Heart right ventricle (tissue), 16 donors: ENCODE measurements at regions not wholly inside any gene's neighbourhood (a gene's known extent, or its start where the extent isn't known, plus 50 kb on each side); places are given as distances from the start of the nearest gene placed in this dataset.

Source experiments
- ATAC-seq, 8 donors: fragments of 200-7000 bp; cut with Tn5 transposase; one replicate each; pipeline ENCODE4 v1.9.1; 2020; ENCODE audit warnings: mild to moderate bottlenecking in 8 of 8, moderate library complexity in 8 of 8, moderate number of reproducible peaks in 1 of 8
- DNase-seq, 2 donors: peaks; one replicate each; pipeline ENCODE4 v3.0.0-alpha.2; 2020
- H3K27ac ChIP-seq, 10 donors: fragments of 200-600 bp; sonication (generic) in 2 of 10; one replicate each; pipeline versions ENCODE4 v1.5.0 to v1.8.0; 2020 to 2022; ENCODE audit warnings: mild to moderate bottlenecking in 3 of 10
- H3K27me3 ChIP-seq, 7 donors: fragments of 200-600 bp; one replicate each; pipeline ENCODE4 v1.8.0; 2021 to 2022; ENCODE audit warnings: mild to moderate bottlenecking in 2 of 7
- H3K36me3 ChIP-seq, 9 donors: fragments of 200-600 bp; sonication (generic) in 1 of 9; one replicate each; pipeline versions ENCODE4 v1.5.0 to v1.8.0; 2020 to 2022; ENCODE audit warnings: mild to moderate bottlenecking in 2 of 9
- H3K4me1 ChIP-seq, 9 donors: fragments of 200-600 bp; sonication (generic) in 1 of 9; one replicate each; pipeline versions ENCODE4 v1.5.0 to v1.8.0; 2020 to 2022; ENCODE audit warnings: mild to moderate bottlenecking in 4 of 9
- H3K4me3 ChIP-seq, 10 donors: fragments of 200-600 bp; sonication (generic) in 2 of 10; one replicate each; pipeline versions ENCODE4 v1.5.0 to v1.8.0; 2020 to 2022; ENCODE audit warnings: mild to moderate bottlenecking in 7 of 10, moderate library complexity in 2 of 10
- H3K9me3 ChIP-seq, 11 donors: fragments of 200-600 bp in 10 of 11; sonication (generic) in 2 of 11; one replicate each; pipeline versions ENCODE4 v1.5.0 to v1.8.0; 2013 to 2022; ENCODE audit warnings: mild to moderate bottlenecking in 2 of 11, control low read depth in 1 of 11, moderate library complexity in 1 of 11
- WGBS, 2 donors: extraction: QIAGEN DNeasy Blood & Tissue Kit; methylation state at CpG; one replicate each; pipeline ENCODE4 v1.1.7; 2013; ENCODE audit warnings: inconsistent platforms in 1 of 2; 5-methylcytosine and 5-hydroxymethylcytosine counted together
- intact Hi-C, 10 donors: fragments of 100-400 bp; cut with DNase I; formaldehyde crosslinking; loops; one replicate each; pipeline versions ENCODE4 v1.11.1 to v1.14.2; 2022
- TF ChIP-seq, protein P1 (sequence below), 9 donors: fragments of 200-600 bp; sonication (generic) in 2 of 9; IDR thresholded peaks; one replicate each; pipeline versions ENCODE4 v1.5.0 to v1.8.0; 2021 to 2022; ENCODE audit warnings: antibody characterized with exemption in 9 of 9, mild to moderate bottlenecking in 5 of 9, moderate library complexity in 1 of 9
- donor health status: Arrhythmogenic right ventricular cardiomyopathy.
- donor health status: ischemic (EF 13 %, LVEDD 7.1; RV severe dilation, severe dysfunction).
- donor health status: healthy with polysubstance abuse.
- donor health status: DM: no; HTN: yes; CAD: no.
- donor health status: DM: no; HTN: no; CAD: no.
- donor health status: ischemic (EF 25% LVEDD 6.9; RV normal size, moderate dysfunction).
- donor health status: ischemic (EF 25% LVEDD 5.7; RV mildly dilated, moderate dysfunction).
- donor health status: healthy.
- donor health status: DM: yes; HTN: yes; CAD: no.
- donor health status: Ischemic cardiomyopathy.
- donor health status: ischemic (EF 35%, LVEDD 5.7; RV mildly dilated, moderate dysfunction).
- donor health status: nonischemic (EF 11% LVEDD 7.7; RV severe dilation, severe dysfunction).
- donor health status: DM: yes; HTN: yes; CAD: no.
- donor health status: PGD.
- donor health status: ischemic (EF 29% LVEDD 5.4; RV normal size, mild dysfunction).
- donor health status: nonischemic (EF 23%, LVEDD 6.1; RV moderate dilation, normal function).

DNA sequence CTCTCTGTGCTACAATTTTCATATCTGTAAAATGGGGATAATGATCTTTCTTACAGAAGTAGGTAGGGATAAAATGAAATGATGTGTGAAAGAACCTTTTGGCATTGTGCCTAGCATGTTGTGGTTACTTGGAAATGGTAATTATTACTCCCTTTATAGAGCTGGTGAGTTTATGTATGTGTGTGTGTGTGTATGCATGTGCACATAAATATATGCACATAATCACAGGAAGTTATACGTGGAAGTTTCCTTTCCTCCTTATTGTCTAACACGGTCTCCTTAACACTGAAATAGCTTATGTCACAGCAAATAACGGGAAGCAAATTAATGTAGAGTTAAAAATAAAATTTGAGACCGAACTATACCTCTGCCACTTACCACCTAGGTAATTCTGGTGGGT lies 163.7 kb upstream of the ZBED5 start:
- Histone ChIP-seq H3K9me3 (no peaks in the 10 kb centered on the region), H3K36me3 (no peaks in the 10 kb centered on the region), H3K27me3 (no peaks in the 10 kb centered on the region), H3K27ac (no peak overlapping the region), H3K4me1 (no peaks in the 10 kb centered on the region), H3K4me3 (no peak overlapping the region)
- intact Hi-C loops: loop anchor here in 8 of 10 donors (2.0 to 5.0 kb wide), 5 partner anchors 89 to 249 kb away; no protein-coding TSS in a partner anchor
- no peak for DNase-seq
- TF ChIP-seq, protein P1, sequence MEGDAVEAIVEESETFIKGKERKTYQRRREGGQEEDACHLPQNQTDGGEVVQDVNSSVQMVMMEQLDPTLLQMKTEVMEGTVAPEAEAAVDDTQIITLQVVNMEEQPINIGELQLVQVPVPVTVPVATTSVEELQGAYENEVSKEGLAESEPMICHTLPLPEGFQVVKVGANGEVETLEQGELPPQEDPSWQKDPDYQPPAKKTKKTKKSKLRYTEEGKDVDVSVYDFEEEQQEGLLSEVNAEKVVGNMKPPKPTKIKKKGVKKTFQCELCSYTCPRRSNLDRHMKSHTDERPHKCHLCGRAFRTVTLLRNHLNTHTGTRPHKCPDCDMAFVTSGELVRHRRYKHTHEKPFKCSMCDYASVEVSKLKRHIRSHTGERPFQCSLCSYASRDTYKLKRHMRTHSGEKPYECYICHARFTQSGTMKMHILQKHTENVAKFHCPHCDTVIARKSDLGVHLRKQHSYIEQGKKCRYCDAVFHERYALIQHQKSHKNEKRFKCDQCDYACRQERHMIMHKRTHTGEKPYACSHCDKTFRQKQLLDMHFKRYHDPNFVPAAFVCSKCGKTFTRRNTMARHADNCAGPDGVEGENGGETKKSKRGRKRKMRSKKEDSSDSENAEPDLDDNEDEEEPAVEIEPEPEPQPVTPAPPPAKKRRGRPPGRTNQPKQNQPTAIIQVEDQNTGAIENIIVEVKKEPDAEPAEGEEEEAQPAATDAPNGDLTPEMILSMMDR (IDR thresholded peaks at IDR 0.05): no peak
- WGBS, 2 donors: 57 to 62% methylated on average over 4 of the region's 4 CpGs
- no peak for ATAC-seq

DNA sequence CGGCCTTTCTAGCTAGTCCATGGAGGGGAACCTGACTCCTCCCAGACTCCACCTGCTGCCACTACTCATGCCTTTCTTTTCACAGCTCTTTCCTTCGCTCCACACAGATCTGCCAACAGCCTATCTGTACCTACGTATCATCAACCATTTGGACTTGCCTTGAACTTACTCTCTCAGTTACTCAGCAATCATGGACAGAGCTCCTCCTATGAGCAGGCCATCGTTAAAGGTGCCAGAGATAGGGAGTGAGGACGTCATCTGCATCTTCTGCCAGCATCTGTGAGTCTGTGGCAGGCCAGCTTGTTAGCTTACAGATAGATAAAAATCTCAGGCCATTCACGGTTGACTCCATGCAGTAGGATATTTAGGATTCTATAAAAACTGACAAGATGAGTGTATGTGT lies 162.9 kb upstream of the ZBED5 start:
- H3K4me1 ChIP-seq: no peaks in the 10 kb centered on the region
- H3K27me3 ChIP-seq: peaks cover 0 to 3% (median 0%) of the 10 kb centered on the region in 7 donors
- no peak overlapping the region for H3K27ac ChIP-seq
- no peaks in the 10 kb centered on the region for H3K36me3 ChIP-seq
- ATAC-seq: no peak
- DNase-seq: no peak
- no peaks in the 10 kb centered on the region for H3K9me3 ChIP-seq
- TF ChIP-seq, protein P1 (IDR thresholded peaks at IDR 0.05): no peak
- intact Hi-C loops: loop anchor here in 8 of 10 donors (2.0 to 5.0 kb wide), 5 partner anchors 88 to 248 kb away; no protein-coding TSS in a partner anchor
- WGBS, 2 donors: 54 to 55% methylated on average over 6 of the region's 6 CpGs
- H3K4me3 ChIP-seq: no peak overlapping the region

DNA sequence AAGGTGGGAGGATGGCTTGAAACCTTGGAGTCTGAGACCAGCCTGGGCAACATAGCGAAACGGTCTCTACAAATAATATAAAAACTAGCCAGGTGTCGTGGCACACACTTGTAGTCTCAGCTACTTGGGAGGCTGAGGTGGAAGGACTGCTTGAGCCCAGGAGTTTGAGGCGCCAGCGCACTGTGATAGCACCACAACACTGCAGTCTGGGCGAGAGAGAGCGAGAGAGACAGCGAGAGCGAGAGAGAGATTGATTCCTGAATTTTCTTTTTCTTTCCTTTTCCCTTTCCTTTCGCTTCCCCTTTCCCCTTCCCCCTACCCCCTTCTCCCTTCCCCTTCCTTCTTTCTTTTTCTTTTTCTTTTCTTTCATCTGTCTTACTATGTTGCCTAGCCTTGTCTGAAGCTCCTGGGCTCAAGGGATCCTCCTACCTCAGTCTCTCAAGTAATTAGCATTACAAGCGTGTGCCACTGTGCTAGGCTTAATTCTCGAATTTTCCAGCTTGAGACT lies 162.4 kb upstream of the ZBED5 start:
- no peak overlapping the region for H3K27ac ChIP-seq
- H3K4me3 ChIP-seq: no peak overlapping the region
- DNase-seq (no peak), ATAC-seq (no peak)
- H3K9me3 ChIP-seq: no peaks in the 10 kb centered on the region
- no peaks in the 10 kb centered on the region for H3K4me1 ChIP-seq
- intact Hi-C loops: loop anchor here in 8 of 10 donors (2.0 to 5.0 kb wide), 5 partner anchors 87 to 248 kb away; no protein-coding TSS in a partner anchor
- H3K27me3 ChIP-seq: peaks cover 0 to 3% (median 0%) of the 10 kb centered on the region in 7 donors
- TF ChIP-seq, protein P1 (IDR thresholded peaks at IDR 0.05): no peak
- H3K36me3 ChIP-seq: no peaks in the 10 kb centered on the region
- WGBS, 2 donors: 90 to 91% methylated on average over 12 of the region's 12 CpGs

DNA sequence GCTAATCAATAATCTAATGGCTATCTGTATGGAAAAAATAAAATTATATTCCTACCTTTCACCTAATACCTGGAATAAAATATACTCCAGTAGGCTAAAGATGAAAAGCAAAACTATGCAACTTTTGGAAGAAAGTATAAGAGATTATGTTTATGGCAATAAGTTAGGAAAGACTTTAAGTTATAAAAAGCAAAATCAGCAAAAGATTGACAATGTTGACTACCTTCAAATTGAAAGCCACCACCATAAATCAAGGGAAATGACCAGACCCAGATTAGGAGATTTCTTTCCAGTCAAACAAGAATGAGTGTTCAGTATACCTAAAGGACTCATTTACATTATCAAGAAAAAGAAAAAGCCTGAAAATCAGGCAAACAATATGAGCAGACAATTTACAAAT lies 159.1 kb upstream of the ZBED5 start:
- no peak overlapping the region for H3K27ac ChIP-seq
- no peaks in the 10 kb centered on the region for H3K9me3 ChIP-seq
- no peaks in the 10 kb centered on the region for H3K4me1 ChIP-seq
- DNase-seq (no peak), ATAC-seq (no peak)
- no peak overlapping the region for H3K4me3 ChIP-seq
- peaks cover 0 to 10% (median 1%) of the 10 kb centered on the region in 7 donors for H3K27me3 ChIP-seq
- intact Hi-C loops: no loop called here
- TF ChIP-seq, protein P1 (IDR thresholded peaks at IDR 0.05): no peak
- H3K36me3 ChIP-seq: no peaks in the 10 kb centered on the region
